GM21529 (cell line): ENCODE measurements at regions not wholly inside any gene's neighbourhood (a gene's known extent, or its start where the extent isn't known, plus 50 kb on each side); places are given as distances from the start of the nearest gene placed in this dataset.

Source experiments
- ATAC-seq: cut with Tn5 transposase; IDR thresholded peaks from one replicate; pipeline ENCODE4 v1.9.1; 2021; ENCODE audit not compliant: unreplicated experiment

GRCh38 chr18:39549144-39549543 is 1983.5 kb upstream of the CELF4 start:
- no peak for ATAC-seq

GRCh38 chr18:39531659-39532058 is 1966.1 kb upstream of the CELF4 start:
- no peak for ATAC-seq

DNA sequence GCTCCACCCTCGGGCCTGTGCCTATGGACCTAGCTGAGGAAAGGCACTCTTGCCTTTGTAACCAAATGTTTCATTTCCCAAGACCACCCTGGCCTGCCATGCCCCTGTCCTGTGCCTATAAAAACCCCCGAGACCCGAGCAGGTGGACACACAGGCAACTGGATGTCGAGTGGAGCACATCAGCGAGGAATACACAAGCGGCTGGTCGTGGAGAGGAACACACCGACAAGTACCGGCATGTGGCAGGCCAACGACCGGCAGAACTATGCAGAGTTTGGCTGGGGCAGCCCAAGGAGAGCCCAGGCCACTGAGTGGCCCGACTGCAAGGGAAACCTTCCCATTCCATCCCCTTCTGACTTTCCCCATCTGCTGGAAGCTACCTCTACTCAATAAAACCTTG is 1963.8 kb upstream of the CELF4 start:
- no peak for ATAC-seq

DNA sequence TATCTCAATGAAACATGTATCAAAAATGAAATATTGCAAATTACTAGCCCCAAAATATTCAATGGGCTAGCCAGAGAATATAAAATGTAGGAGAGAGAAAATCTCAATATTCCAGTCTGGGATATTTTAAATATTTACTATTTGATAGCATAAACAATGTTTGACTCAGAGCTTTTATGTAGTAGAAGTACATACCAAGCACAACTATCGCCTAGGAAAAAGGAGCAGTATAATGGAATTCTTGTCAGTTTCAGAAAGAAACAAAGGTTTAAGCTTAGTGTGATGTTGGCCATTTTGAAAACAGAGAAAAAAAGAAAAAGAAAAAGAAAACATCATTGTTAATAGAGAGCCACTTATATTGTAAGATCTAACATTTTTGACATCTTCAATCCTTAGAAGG is 1961.9 kb upstream of the CELF4 start:
- no peak for ATAC-seq

DNA sequence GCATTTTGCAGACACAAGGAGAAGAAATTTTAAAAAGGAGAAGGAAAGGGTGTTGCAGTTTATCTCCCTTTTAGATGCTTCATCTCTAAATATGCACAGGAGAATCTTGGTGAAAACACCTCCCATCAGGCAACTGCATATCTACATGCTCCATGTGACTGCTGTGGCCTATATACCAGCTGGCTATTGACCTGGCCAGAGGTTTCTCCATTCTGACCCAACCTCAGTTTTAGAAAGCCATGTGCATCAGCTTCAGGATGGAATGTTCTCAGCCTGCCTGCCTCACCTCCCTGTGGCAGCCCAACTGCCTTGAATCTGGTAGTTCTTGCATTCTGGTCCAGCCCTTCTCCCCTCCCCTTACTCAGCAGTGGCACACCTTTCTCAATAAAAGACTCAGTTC is 1958.8 kb upstream of the CELF4 start:
- ATAC-seq: no peak

DNA sequence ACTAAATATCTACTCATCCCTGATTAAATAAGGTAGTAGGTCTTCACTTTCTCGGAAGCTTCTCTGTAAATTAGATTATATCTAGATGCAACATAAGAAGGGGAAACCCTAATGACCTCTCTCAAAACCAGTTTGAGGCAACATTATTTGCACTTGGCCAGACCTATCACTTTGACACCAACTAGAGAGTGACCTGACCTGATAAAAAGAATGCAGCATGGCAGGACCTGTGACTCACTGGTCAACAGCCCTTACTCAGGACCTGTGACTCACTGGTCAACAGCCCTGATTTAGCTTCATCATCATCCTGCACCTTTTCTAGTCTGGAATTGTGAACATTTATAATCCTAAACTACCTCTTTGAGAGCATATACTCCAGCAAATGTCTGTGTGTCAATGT is 1957.7 kb upstream of the CELF4 start:
- no peak for ATAC-seq

- ATAC-seq: no peak
Observed at GRCh38 chr18:39521164-39521563, 1955.6 kb upstream of the CELF4 start.

- ATAC-seq: no peak
Observed at GRCh38 chr18:39519741-39520140, 1954.1 kb upstream of the CELF4 start.

- no peak for ATAC-seq
Observed at GRCh38 chr18:39515299-39515698, 1949.7 kb upstream of the CELF4 start.

DNA sequence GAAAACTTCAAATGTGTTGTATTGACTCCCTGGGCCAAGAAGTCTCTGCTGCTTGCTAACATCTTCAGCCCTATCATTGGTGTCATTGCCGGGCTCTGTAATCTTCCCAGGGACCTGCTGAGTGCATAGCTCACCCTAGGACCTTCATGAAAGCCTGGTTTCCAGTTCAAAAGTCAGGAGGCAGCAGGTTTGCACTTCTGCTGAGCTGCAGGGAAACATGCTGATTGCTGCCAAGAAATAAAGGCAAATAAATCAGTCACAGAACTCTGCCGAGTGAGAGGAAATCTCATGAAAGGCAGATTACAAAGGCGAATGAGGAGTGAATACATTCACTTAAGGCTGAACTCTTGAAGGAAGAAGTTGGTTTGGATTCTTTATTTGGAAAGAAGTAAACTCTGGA is 1947.6 kb upstream of the CELF4 start:
- ATAC-seq: no peak

- no peak for ATAC-seq
Observed at GRCh38 chr18:39506581-39507330, 1941.2 kb upstream of the CELF4 start.

- no peak for ATAC-seq
Observed at GRCh38 chr18:39500306-39500705, 1934.7 kb upstream of the CELF4 start.

GRCh38 chr18:39497821-39498220 is 1932.2 kb upstream of the CELF4 start:
- ATAC-seq: no peak

DNA sequence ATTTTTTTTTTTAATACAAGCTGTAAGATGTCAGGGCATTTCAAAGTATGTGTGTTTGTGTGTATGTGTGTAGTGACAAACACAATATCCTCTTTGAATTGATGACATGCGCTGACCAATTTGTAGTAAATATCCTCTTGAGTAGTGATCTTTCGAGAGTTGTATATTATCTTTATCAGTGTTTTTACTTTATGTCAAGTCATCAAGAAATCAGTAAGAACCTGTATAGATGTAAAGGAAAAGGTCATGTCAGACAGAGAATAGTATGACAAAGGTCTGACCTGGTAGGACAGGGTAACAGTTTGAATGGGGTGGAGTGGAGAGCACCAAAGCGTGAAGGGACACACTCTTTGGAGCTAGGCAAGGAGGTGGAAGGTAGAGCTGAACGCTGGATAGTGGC is 1931.4 kb upstream of the CELF4 start:
- no peak for ATAC-seq

DNA sequence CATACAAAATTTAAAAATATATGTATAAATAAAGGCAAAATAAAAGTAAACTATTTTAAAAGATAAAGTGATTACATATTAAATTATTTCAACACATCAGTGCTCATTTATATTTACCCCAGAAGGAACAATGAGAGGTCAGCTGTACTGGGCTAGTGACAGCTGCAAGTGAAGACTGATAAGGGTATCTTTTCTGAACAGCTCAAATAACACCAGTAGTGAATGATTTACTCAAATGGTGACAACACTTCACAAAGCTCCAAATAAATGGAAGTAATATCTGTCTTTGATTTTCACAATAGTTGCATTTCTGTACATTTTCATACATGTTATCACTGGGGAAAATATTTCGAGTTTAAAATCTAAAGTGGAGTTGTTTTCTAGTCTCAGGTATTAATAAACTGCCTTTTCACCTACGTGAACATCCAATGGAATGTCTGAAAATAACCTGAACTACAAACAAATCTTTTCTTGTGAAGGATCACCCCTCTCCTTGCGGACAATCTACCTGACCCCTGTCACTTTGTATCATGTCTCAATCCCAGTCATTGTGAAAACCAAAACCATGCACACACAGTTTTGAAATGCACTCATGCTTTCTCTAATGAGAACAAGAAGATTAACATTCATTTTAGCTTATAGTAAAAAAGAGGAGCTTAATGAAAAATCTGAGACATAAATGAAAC is 1928.8 kb upstream of the CELF4 start:
- no peak for ATAC-seq

DNA sequence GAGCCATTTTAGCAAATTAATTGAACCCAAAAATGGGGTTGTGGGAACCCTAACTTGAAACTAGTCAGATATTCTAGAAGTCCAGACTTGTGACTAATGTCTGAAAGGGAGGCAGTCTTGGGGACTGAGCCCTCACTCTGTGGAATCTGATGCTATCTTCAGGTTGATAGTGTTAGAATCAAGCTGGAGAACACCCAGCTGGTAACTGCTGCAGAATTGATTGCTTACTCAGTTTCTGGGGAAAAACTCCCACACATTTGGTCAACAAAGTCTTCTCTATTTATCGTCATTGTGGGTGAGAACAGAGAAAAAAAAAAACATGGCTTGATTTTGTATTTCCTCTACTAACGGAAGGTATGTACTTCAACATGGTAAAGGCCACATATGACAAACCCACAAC is 1925.8 kb upstream of the CELF4 start:
- ATAC-seq: no peak

DNA sequence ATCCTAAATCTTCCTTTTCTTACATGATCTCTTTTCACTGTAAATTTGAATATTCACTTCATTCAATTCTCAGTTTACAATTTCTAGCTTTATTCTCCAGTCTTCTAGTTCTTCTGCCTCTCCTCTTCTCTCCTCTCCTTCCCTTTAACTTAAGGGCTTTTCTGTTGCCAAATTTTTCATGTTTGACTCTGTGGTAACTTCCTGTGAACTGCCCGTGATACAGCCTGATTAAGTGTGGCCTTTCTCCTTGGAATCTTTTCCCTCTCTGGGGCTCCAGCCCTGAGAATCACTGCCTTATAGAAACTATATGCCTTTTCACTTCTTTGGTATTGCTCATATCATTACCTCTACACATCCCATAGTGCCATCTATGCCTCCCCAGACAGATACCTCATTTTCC is 1923.8 kb upstream of the CELF4 start:
- no peak for ATAC-seq

DNA sequence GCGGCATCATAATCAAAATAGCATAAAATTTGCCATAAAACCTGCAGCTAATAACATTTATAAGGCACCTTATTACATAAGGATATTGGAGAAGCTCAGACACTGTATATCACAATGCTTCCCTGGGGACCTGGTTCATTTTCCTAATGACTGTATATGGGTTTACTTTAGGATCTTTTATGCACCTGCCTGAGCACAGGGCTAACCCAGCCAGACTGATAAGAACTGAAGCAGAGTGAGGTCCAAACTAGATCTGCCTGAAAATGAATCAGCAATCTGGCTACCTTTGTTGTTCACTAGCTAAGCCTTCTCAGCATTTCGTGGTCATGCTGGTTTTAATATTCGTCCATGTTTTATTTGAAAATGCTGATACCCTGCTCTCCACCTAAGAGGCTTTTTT is 1922.3 kb upstream of the CELF4 start:
- no peak for ATAC-seq

GRCh38 chr18:39486268-39486667 is 1920.7 kb upstream of the CELF4 start:
- ATAC-seq: no peak

DNA sequence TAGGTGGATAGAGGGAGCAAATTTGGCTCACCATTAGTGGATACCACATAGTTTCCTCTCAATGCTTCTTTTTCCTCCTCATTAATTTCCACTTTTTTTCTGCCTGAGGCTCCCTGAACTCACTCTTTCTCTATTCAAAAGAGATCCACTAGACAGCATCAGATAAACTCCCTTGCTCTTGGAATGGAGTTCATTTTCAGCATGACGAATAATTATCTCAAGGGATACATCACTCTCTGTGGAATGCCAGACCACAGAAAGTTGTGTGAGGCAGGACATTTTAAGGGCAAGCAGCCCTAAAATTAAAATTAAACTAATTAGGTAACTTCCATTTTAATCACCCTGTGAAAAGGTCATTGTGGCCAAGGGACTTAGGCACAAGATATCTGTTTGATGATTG is 1920.1 kb upstream of the CELF4 start:
- ATAC-seq: no peak

- no peak for ATAC-seq
Observed at GRCh38 chr18:39481281-39481680, 1915.7 kb upstream of the CELF4 start.

- ATAC-seq: no peak
Observed at GRCh38 chr18:39480494-39481195, 1915.0 kb upstream of the CELF4 start.
